Left lung (tissue), 4 donors: ENCODE measurements at regions not wholly inside any gene's neighbourhood (a gene's known extent, or its start where the extent isn't known, plus 50 kb on each side); places are given as distances from the start of the nearest gene placed in this dataset.

Experiments used
- ATAC-seq: fragments of 200-7000 bp; cut with Tn5 transposase; one replicate; pipeline ENCODE4 v1.9.1; 2020; ENCODE audit warnings: moderate library complexity
- DNase-seq, 4 donors: peaks; one replicate each; pipeline ENCODE4 v3.0.0-alpha.2; 2013 to 2020
- H3K27ac ChIP-seq, 2 donors: fragments of 200-600 bp; sonication (generic) in 1 of 2; one replicate each; pipeline versions ENCODE4 v1.5.0 to v1.8.0; 2020 to 2021
- H3K27me3 ChIP-seq, 2 donors: fragments of 200-600 bp; sonication (generic) in 1 of 2; one replicate each; pipeline versions ENCODE4 v1.5.0 to v1.8.0; 2020 to 2021
- H3K36me3 ChIP-seq, 2 donors: fragments of 200-600 bp; sonication (generic) in 1 of 2; one replicate each; pipeline versions ENCODE4 v1.5.0 to v1.8.0; 2020 to 2021
- H3K4me1 ChIP-seq, 2 donors: fragments of 200-600 bp; one replicate each; pipeline ENCODE4 v1.8.0; 2021
- H3K4me3 ChIP-seq, 2 donors: fragments of 200-600 bp; sonication (generic) in 1 of 2; one replicate each; pipeline versions ENCODE4 v1.5.0 to v1.8.0; 2020 to 2021; ENCODE audit warnings: mild to moderate bottlenecking in 1 of 2
- H3K9me3 ChIP-seq, 2 donors: fragments of 200-600 bp; sonication (generic) in 1 of 2; one replicate each; pipeline versions ENCODE4 v1.5.0 to v1.8.0; 2020 to 2021
- CTCF ChIP-seq, 2 donors: fragments of 200-600 bp; sonication (generic) in 1 of 2; IDR thresholded peaks; one replicate each; pipeline versions ENCODE4 v1.5.0 to v1.8.0; 2021; ENCODE audit warnings: antibody characterized with exemption in 2 of 2
- intact Hi-C, 2 donors: fragments of 100-400 bp; cut with DNase I; formaldehyde crosslinking; loops; one replicate each; pipeline versions ENCODE4 v1.11.2 to v1.14.2; 2022
- donor health status: DM: no; HTN: yes; CAD: no.
- donor health status: DM: no; HTN: no; CAD: no.

- Histone ChIP-seq H3K4me3 (no peak overlapping the region), H3K36me3 (no peaks in the 10 kb centered on the region), H3K4me1 (no peaks in the 10 kb centered on the region), H3K27me3 (no peaks in the 10 kb centered on the region), H3K27ac (no peak overlapping the region), H3K9me3 (no peaks in the 10 kb centered on the region)
- ATAC-seq (no peak), DNase-seq (peak in 1 of 4 donors; percentile 9)
- TF ChIP-seq CTCF (IDR thresholded peaks at IDR 0.05) = no peak
- intact Hi-C loops = no loop called here
Measured at GRCh38 chr5:67619636-67620035, 423.0 kb upstream of the CD180 start.

- H3K27ac ChIP-seq = no peak overlapping the region
- intact Hi-C loops = no loop called here
- H3K4me1 ChIP-seq = no peaks in the 10 kb centered on the region
- no peak for TF ChIP-seq CTCF (IDR thresholded peaks at IDR 0.05)
- ATAC-seq = peak; percentile 19
- DNase-seq = no peak
- no peaks in the 10 kb centered on the region for H3K36me3 ChIP-seq
- no peaks in the 10 kb centered on the region for H3K27me3 ChIP-seq
- no peaks in the 10 kb centered on the region for H3K9me3 ChIP-seq
- no peak overlapping the region for H3K4me3 ChIP-seq
Measured at GRCh38 chr5:67619235-67619634, 422.6 kb upstream of the CD180 start.

GRCh38 chr5:67617051-67617450, 420.5 kb upstream of the CD180 start:
- Histone ChIP-seq H3K36me3 (no peaks in the 10 kb centered on the region), H3K9me3 (no peaks in the 10 kb centered on the region), H3K4me1 (no peaks in the 10 kb centered on the region), H3K4me3 (no peak overlapping the region), H3K27ac (no peak overlapping the region), H3K27me3 (no peaks in the 10 kb centered on the region)
- no peak for ATAC-seq
- TF ChIP-seq CTCF (IDR thresholded peaks at IDR 0.05) = no peak
- no peak for DNase-seq
- intact Hi-C loops = no loop called here

GRCh38 chr5:67612961-67613360, 416.4 kb upstream of the CD180 start:
- intact Hi-C loops = no loop called here

GRCh38 chr5:67610186-67610912, 413.8 kb upstream of the CD180 start:
- Histone ChIP-seq H3K4me3 (no peak overlapping the region), H3K27ac (no peak overlapping the region), H3K36me3 (no peaks in the 10 kb centered on the region), H3K27me3 (no peaks in the 10 kb centered on the region), H3K9me3 (no peaks in the 10 kb centered on the region), H3K4me1 (no peaks in the 10 kb centered on the region)
- no peak for TF ChIP-seq CTCF (IDR thresholded peaks at IDR 0.05)
- DNase-seq = no peak
- ATAC-seq = no peak
- intact Hi-C loops = no loop called here

More at GRCh38 chr5:67612961-67613360, 416.4 kb upstream of the CD180 start:
- H3K4me3 ChIP-seq = no peak overlapping the region
- H3K4me1 ChIP-seq = no peaks in the 10 kb centered on the region
- DNase-seq (no peak), ATAC-seq (no peak)
- H3K9me3 ChIP-seq = no peaks in the 10 kb centered on the region
- no peak overlapping the region for H3K27ac ChIP-seq
- H3K36me3 ChIP-seq = no peaks in the 10 kb centered on the region
- no peak for TF ChIP-seq CTCF (IDR thresholded peaks at IDR 0.05)
- H3K27me3 ChIP-seq = no peaks in the 10 kb centered on the region
